HG02763 (cell line): ENCODE measurements at regions not wholly inside any gene's neighbourhood (a gene's known extent, or its start where the extent isn't known, plus 50 kb on each side); places are given as distances from the start of the nearest gene placed in this dataset.
"Not testable (repeated sequence)": the region's sequence is repeated elsewhere in the genome, so short reads cannot be mapped to it uniquely, and the experiment has no call there.

Experiments
- ATAC-seq: cut with Tn5 transposase; IDR thresholded peaks from one replicate; pipeline ENCODE4 v1.9.1; 2021; ENCODE audit warnings: mild to moderate bottlenecking, moderate library complexity; ENCODE audit not compliant: unreplicated experiment

DNA sequence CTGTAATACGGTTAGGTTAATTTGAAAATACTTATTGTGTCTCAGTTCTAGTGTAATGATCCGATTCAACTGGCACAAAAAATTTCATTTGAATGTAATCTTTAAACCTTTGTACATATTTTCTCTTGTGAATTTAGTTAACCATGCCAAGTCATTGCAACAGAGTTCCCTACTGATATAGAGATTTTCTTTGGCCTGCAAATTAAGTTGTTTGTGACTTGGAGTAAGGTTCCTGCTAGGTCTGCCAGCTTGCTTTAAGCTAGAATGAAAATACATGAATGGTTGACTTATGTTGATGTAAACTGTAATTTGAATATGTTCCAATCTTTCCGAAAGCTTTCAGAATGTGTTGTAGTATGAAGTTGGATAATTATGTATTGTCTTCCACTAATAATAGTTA lies 1004.1 kb upstream of the EDIL3 start:
- no peak for ATAC-seq

DNA sequence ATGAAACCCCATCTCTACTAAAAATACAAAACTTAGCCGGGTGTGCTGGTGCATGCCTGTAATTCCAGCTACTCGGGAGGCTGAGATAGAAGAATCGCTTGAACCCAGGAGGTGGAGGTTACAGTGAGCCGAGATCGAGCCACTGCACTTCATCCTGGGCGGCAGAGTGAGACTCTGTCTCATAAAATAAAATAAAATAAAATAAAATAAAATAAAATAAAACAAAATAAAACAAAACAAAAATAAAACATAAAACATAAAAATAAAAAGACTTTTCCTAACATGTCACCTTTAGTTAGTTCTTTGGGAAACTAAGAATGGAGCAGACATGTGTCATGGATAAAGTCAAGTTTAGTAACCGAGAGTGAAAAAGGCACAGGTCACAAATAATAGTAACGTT lies 1007.6 kb upstream of the EDIL3 start:
- ATAC-seq = not testable (repeated sequence)

DNA sequence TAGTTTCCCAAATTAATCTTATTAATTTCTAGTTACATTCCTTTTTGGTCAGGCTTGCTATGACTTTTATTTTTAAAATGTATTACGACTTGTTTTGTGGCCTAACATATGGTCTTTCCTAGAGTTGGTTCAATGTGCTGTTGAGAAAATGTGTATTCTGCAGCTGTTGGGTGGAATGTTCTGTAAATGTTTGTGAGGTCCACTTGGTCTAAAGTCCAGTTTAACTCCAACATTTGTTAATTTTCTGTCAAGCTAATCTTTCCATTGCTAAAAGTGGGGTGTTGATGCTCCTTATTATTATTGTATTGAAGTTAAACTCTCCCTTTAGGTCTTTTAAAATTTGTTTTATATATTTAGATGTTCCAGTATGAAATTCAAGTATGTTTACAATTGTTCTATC lies 1010.8 kb upstream of the EDIL3 start:
- no peak for ATAC-seq

DNA sequence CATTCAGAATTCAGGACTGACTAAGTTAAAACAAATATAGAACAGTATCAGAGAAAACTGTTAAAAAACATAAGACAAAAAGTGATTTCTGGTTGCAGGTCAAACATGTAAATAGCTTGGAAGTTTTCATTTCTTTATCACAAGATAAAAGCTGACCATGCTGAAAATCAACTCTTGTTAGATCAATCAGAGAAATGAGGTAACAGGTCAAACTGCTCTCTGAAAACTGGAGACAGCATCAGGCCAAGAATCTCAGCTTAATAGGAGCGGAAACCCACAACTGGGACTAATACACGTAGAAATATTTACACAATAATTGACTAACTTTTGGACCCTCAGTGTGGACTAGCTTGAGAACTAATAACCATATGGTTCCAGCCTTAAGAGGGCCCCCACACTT lies 1012.8 kb upstream of the EDIL3 start:
- ATAC-seq = no peak

DNA sequence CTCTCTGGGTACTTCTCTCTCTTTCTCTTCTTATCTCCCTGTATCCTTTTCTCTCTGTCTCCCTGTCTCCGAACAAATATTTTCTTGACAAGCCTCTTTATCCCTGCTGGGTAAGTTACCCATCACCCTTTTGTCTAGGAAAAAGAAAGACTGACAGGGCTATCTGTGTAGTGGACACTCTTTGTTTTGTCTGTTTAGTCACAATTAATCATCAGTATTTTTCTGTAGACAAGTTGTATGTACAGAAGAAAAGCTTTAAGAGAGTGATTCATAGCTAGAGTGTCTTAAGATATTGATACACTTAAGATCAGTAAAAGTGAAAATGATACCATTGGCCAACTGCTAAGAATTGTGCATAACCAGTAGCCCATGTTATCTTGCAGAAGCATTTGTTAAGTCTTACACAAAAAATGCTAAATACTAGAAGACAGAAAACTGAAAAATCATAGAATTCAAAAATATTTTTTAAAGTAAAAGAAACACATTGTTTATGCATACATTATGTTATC lies 1043.8 kb upstream of the EDIL3 start:
- no peak for ATAC-seq

DNA sequence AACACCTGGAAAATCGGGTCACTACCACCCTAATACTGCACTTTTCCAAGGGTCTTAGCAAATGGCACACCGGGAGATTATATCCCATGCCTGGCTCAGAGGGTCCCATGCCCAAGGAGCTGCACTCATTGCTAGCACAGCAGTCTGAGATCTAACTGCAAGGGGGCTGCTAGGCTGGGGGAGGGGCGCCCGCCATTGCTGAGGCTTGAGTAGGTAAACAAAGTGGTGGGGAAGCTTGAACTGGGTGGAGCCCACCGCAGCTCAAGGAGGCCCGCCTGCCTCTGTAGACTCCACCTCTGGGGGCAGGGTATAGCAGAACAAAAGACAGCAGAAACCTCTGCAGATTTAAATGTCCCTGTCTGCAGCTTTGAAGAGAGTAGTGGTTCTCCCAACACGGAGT lies 1047.0 kb upstream of the EDIL3 start:
- not testable (repeated sequence) for ATAC-seq

DNA sequence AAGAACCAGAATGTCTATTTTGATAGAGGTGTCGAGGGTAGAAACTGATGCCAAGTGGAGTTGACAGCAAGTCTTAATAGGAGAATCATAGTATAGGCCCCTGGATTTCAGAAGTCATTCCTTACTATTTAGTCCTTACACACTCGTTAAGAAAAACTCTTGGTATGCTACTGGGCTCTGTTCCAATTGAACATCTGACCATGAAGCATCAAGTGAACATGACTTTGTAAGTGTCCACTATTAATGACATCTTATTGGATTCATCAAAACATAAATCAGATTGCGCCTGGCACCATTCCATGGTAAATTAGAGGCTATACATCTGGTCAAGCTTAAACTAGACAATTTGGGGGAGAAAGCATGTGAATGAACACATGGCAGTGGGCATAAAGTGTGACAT lies 1056.5 kb upstream of the EDIL3 start:
- no peak for ATAC-seq

DNA sequence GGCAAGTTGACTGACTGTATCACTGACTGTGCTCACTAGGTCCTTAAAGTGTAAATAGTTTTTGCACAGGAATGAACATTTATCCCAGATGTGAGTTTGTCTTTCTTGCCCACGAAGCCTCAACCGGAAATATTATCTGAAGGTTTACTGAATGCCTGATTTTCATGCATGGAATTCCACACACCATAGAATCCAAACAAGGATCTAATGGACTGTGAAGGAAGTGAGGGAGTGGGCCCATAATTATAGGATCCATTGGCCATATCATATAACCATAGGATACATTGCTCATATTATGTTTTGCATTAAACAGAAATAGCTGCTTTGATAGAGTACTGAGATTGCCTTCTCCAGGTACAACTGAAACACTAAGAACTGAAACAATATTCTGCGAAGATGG lies 1057.2 kb upstream of the EDIL3 start:
- ATAC-seq = no peak

DNA sequence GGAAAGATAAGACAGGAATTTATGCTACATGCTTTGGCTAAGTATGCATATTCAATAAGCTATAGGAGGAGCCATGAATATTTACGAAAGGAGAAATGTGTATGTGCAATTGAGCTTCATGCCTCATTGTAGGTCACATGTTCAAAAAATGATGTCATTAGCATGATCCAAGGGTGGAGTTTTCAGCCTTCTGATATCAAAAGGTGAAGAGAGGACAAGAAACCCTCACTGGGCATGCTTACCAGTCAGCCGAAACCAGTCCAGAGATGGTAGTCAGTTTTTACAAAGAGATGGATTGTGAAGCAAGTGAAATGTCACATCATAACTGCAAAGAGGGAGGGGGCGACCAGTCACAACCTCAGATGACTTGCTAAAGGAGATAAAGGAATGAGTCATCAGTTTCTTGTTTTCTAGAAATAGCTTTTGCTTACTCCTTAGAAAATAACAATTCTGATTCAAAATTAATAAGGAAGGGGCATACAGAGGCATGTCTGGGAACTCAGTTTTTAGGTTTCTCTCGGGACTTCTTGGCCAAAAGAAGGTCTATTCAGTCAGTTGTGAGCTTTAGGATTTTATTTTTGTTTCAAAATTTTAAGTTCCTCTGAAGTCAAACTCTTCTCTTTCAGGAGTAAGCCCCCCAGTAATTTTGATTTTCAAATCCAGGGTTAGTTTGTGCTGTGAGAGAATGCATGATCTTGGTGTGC lies 1067.8 kb upstream of the EDIL3 start:
- no peak for ATAC-seq

DNA sequence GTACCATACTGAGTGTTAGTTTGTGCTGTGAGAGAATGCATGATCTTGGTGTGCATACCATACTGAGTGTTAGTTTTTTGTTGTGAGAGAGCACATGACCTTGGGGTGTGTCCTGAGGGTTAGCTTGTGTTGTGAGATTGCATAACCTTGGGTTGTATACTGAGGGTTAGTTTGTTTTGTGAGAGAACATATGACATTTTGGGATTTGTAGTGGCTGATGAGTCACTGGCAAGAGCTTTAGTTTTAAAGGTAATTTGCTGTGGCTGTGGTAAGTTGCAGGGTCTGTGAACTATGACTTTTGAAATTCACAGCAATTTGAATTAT lies 1068.3 kb upstream of the EDIL3 start:
- ATAC-seq = no peak

DNA sequence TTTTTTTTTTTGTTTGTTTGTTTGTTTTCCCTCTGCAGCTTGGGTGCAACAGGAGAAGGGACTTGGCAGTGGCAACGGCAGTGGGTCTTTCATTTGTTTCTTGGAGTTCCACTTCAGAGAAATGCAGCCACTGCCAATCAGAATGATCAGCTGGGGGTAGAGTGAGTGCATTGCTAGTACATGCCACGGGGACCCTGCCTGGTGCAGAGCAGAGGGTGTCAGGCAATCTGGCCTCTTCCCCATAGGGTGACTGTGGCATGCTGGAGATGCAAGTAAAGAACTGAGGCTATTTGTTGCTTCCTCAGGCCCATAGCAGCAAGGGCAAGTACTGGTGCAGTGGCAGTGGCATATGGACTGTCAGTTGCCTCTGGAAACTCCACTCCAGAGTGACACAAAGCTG lies 1073.6 kb upstream of the EDIL3 start:
- no peak for ATAC-seq

DNA sequence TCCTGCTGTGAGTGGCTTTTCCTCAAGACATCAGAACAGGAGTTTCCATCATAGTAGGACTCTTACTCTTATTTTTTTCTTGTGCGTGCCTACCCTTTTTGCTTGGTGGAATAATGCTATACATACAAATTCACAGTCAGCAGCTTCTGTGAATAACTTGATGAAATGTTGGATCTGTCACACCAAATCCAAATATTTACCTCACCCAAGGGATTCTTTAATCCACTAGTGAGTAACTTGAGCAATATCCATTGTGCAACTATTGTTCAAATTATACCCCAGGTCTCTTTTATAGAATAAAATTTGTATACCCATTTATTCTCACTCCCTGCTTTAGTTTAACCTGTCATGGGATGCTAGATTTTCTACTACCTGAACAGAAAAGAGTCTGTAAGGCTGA lies 1078.3 kb upstream of the EDIL3 start:
- ATAC-seq = no peak

DNA sequence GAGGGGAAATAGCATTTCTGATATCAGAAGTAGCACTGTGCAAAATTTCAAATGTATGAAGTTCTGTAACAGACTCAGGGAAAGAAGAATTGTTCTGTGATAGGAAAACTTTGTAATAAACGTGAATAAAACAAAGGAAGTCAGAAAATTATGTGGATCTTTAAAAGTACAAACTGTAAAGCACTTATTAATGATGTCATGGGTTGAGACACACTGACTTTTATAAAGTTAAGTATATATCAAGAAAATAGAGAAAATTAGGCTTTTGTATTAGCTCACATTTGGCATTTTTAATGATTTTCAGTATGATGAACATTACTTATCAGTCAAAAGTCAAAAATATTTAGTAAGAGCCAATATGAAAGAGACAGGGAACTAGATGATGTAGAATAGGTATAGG lies 1081.7 kb upstream of the EDIL3 start:
- no peak for ATAC-seq

DNA sequence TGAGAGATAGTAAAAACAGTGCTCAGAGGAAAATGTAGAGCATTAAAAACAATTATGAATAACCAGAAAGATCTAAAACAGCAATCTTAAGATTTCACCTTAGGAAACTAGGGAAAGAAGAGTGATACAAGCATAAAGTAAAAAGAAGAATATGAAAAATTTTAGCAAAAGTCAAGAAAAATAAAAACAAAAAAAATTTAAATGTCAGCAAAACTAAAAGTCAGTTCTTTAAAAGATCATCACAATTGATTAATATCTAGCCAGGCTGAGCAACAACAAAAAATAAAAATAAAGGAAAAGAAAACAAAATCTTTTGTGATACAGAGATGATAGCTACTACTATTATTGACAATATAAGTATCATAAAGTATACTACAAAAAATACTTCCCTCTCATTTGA lies 1088.1 kb upstream of the EDIL3 start:
- ATAC-seq = no peak

DNA sequence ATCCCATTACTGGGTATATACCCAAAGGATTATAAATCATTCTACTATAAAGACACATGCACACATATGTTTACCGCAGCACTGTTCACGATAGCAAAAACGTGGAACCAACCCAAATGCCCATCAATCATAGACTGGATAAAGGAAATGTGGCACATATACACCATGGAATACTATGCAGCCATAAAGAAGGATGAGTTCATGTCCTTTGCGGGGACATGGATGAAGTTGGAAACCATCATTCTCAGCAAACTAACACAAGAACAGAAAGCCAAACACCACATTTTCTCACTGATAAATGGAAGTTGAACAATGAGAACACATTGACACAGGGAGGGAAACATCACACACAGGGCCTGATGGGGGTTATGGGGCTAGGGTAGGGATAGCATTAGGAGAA lies 1090.5 kb upstream of the EDIL3 start:
- ATAC-seq = not testable (repeated sequence)

DNA sequence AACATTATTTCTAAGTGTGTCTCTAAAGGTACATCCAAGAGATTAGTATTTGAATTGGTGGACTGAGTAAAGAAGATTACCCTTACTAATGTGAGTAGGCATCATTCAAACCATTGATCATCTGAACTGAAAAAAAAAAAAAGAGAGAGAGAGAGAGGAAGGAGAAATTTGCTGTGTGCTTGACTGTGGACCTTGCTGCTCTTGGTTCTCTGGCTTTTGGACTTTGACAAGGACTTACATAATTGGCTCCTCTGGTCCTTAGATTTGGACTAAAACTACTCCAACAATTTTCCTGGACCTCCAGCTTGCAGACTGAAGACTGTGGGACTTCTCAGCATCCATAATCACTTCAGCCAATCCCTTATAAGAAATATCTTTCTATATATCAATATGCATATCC lies 1091.9 kb upstream of the EDIL3 start:
- ATAC-seq = no peak

DNA sequence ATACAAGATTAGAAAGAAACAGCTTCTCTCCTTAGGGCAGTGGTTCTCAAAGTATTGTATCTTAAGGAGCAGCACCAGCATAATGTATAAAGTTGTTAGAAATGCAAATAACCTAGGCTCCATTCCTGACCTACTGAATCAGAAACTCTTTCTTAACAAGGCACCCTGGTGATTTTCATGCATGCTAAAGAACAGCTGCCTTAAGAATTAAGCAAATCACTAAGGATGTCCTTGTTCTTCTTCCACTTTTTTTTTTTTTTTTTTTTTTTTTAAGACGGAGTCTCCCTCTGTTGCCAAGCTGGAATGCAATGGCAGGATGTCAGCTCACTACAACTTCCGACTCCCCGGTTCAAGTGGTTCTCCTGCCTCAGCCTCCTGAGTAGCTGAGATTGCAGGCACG lies 1095.2 kb upstream of the EDIL3 start:
- no peak for ATAC-seq

DNA sequence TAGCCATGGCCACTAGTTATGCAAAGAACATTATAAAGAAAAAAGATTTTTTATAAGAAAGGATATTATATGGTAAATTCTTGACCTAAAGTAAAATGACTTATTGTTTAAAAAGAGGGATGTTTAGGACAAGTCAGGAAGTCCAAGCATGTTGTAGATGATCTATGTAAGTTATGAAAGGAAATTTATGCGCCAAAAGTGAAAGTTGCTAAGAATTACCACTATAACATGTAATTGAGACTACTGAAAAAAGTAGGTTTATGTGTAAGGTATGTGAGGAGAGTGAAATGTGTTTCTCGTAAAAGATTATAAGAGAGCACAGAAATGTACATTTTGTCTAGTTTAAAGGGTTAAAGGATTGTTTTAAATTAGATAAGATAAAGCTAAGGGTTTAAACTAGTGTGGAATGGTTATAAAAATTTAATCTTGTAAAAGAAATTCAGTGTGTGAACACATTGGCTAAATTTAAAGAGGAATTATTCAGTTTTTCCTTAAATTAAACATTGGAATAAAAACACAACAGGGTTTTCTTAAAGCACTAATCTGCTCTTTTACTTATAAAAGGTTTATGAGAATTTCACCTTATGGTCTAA lies 1100.4 kb upstream of the EDIL3 start:
- ATAC-seq = no peak

DNA sequence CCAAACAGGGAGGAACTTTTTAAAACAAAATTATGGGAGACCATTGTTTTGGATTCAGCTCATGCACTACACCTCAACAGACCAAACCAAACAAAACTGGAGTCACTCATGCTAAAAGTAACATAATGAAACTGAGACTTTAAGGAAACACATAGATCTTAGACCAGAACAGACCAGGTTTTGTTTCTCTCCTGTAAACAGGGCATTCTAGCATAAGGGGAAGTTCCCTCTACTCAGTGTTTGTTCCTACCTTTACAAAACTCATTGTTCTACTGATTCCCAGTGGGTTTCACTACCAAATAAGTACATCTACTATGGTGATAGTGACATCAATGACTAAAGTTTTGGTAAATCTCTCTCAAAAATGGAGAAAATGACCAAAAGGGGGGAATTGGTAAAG lies 1103.6 kb upstream of the EDIL3 start:
- no peak for ATAC-seq

DNA sequence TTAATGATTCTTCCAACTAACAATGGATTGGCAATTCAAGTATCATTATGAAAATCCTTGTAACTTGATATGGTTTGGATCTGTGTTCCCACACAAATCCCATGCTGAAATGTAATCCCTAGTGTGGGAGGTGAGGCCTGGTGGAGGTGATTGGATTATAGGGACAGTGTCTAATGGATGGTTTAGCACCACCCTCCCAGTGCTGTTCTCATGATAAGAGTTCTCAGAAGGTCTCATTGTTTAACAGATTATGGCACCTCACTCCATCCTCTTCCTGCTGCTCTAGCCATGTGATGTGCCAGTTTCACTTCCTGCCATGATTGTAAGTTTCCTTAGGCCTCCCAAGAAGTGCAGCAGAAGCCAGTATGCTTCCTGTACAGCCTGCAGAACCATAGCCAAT lies 1116.2 kb upstream of the EDIL3 start:
- ATAC-seq = no peak

DNA sequence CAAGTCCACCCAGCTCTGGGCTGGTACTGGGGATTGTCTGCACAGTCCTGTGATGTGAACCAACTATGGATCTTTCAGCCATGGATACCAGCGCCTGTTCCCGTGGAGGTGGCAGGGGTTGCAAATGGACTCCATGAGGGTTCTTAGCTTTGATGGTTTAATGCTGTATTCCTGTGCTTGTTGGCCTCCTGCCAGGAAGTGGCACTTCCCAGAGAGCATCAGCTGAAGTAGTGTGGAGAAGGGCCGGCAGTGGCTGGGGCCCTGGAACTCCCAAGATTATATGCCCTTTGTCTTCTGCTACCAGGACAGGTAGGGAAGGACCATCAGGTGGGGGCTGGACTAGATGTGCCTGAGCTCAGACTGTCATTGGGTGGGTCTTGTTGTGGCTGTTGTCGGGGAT lies 1104.8 kb upstream of the COX7C start:
- no peak for ATAC-seq

DNA sequence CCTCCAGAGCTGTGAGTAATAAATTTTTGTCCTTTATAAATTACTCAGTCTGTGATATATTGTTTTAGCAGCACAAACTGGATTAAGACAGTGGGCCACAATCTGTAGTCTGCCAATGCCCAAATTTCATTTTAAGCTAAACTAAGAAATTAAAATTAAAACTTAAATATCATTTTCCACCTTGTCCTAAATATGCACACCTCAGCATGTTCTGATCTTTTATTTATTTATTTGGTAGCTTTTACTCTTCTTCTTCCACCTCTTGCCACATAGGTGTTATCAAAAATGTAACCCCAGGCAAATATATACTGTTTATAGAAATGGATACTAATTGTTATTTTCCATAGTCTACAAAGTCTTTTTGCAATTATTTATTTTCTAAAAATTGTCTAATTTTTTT lies 1102.2 kb upstream of the COX7C start:
- no peak for ATAC-seq

DNA sequence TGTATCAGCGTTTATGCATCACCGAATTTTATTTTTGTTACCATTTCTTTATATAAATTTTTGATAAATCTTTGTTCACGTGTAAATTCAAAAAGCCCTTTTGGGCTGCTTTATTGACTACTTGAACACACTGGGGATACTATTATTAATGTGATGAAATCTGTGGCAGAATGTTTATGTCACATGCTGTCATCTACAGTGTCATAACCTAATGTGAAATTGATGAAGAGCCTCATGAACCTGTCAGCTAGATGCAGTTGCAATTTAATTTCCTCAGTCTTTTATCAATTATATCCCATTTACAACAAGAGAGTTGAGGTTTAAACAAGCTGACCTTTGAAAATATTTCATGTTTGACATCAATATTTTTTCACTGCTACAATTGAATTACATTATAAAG lies 1100.4 kb upstream of the COX7C start:
- ATAC-seq = no peak
